IMR-90 (cell line): ENCODE measurements at regions not wholly inside any gene's neighbourhood (a gene's known extent, or its start where the extent isn't known, plus 50 kb on each side); places are given as distances from the start of the nearest gene placed in this dataset.
A peak's percentile ranks its signal among the peaks of the same experiment; 100 is the strongest.

Experiments
- ATAC-seq: fragments of 200-7000 bp; cut with Tn5 transposase; 2 replicates; pipeline ENCODE4 v1.9.1; 2020; ENCODE audit warnings: low read depth, mild to moderate bottlenecking, moderate library complexity
- BruUV-seq: library from RNA; stranded (reverse); fragments of 400-500 nt; replicated peaks from 2 replicates; lab custom pipeline; 2021; lab: Mats Ljungman, UMichigan
- CTCF ChIA-PET: fragments of 300-600 bp; formaldehyde crosslinking; extraction: SDS; loops from one replicate; lab custom pipeline; 2021; ENCODE audit warnings: antibody characterized with exemption; lab: Yijun Ruan, JAX
- POLR2A ChIA-PET: fragments of 300-600 bp; sonication (Branson Sonifier 250); formaldehyde crosslinking; loops from one replicate; lab custom pipeline; 2022; ENCODE audit warnings: antibody characterized with exemption; ENCODE audit not compliant: unreplicated experiment; lab: Charles Lee
- DNase-seq: peaks from one replicate; pipeline ENCODE4 v3.0.0; 2013
- H2AFZ ChIP-seq: replicated peaks from 2 replicates; pipeline ENCODE3; 2013; ENCODE audit warnings: low read length, mild to moderate bottlenecking; ENCODE audit not compliant: poor library complexity
- H2AK5ac ChIP-seq: 2 replicates; pipeline ENCODE4 v1.6.1; 2013; ENCODE audit warnings: low read depth, low read length, inconsistent platforms
- H2AK9ac ChIP-seq: replicated peaks from 2 replicates; pipeline ENCODE3; 2013; ENCODE audit warnings: mild to moderate bottlenecking, low read depth, low read length, moderate library complexity; ENCODE audit not compliant: poor library complexity
- H2BK120ac ChIP-seq: 2 replicates; pipeline ENCODE4 v1.6.1; 2013; ENCODE audit warnings: low read depth, low read length, inconsistent platforms
- H2BK15ac ChIP-seq: 3 replicates; pipeline ENCODE4 v1.6.1; 2013; ENCODE audit warnings: low read depth, low read length, inconsistent platforms
- H2BK20ac ChIP-seq: 2 replicates; pipeline ENCODE4 v1.6.1; 2013; ENCODE audit warnings: low read depth, mild to moderate bottlenecking, inconsistent platforms, low read length, moderate library complexity
- H2BK5ac ChIP-seq: 2 replicates; pipeline ENCODE4 v1.6.1; 2013; ENCODE audit warnings: mild to moderate bottlenecking, low read depth, low read length, inconsistent platforms; ENCODE audit not compliant: poor library complexity, severe bottlenecking
- H3K14ac ChIP-seq: replicated peaks from 2 replicates; pipeline ENCODE4 v1.6.1; 2013; ENCODE audit warnings: low read depth, low read length, inconsistent platforms
- H3K18ac ChIP-seq: 2 replicates; pipeline ENCODE4 v1.6.1; 2013; ENCODE audit warnings: low read depth, low read length, control low read depth
- H3K23ac ChIP-seq: 2 replicates; pipeline ENCODE4 v1.6.1; 2013; ENCODE audit warnings: low read depth, low read length, inconsistent platforms
- H3K27ac ChIP-seq: 2 replicates; pipeline ENCODE4 v1.5.1; 2013; ENCODE audit warnings: mild to moderate bottlenecking, control low read depth, low read length; ENCODE audit not compliant: insufficient read depth
- H3K27me3 ChIP-seq: 2 replicates; pipeline ENCODE4 v1.6.1; 2013; ENCODE audit warnings: low read length; ENCODE audit not compliant: control insufficient read depth, insufficient read depth
- H3K36me3 ChIP-seq: 2 replicates; pipeline ENCODE4 v1.6.1; 2013; ENCODE audit warnings: low read length, mixed read lengths; ENCODE audit not compliant: control insufficient read depth, insufficient read depth
- H3K4ac ChIP-seq: 2 replicates; pipeline ENCODE4 v1.6.1; 2013; ENCODE audit warnings: low read depth, low read length, inconsistent platforms
- H3K4me1 ChIP-seq: 2 replicates; pipeline ENCODE4 v1.6.1; 2013; ENCODE audit warnings: low read length, mixed read lengths; ENCODE audit not compliant: control insufficient read depth, insufficient read depth
- H3K4me2 ChIP-seq: 2 replicates; pipeline ENCODE4 v1.6.1; 2013; ENCODE audit warnings: low read depth, mild to moderate bottlenecking, control low read depth, low read length, moderate library complexity
- H3K4me3 ChIP-seq: 2 replicates; pipeline ENCODE4 v1.5.1; 2013; ENCODE audit warnings: low read depth, mild to moderate bottlenecking, control low read depth, low read length, moderate library complexity; ENCODE audit not compliant: insufficient read depth
- H3K56ac ChIP-seq: 2 replicates; pipeline ENCODE4 v1.6.1; 2013; ENCODE audit warnings: low read length, inconsistent platforms; ENCODE audit not compliant: insufficient read depth; ENCODE audit errors: extremely low read depth
- H3K79me1 ChIP-seq, 2 experiments: 2 replicates each; pipeline ENCODE4 v1.6.1; 2013; ENCODE audit warnings: low read length in 2 of 2, inconsistent platforms in 1 of 2, low read depth in 1 of 2
- H3K9ac ChIP-seq: 2 replicates; pipeline ENCODE4 v1.6.1; 2013; ENCODE audit warnings: low read depth, low read length, control low read depth
- H3K9me1 ChIP-seq: 2 replicates; pipeline ENCODE4 v1.6.1; 2013; ENCODE audit warnings: low read length, inconsistent platforms; ENCODE audit not compliant: insufficient read depth
- H3K9me3 ChIP-seq: 2 replicates; pipeline ENCODE4 v1.6.1; 2013; ENCODE audit warnings: low read length; ENCODE audit not compliant: control insufficient read depth, insufficient read depth
- H4K20me1 ChIP-seq: 2 replicates; pipeline ENCODE4 v1.6.1; 2013; ENCODE audit warnings: low read length, inconsistent platforms; ENCODE audit not compliant: insufficient read depth
- H4K5ac ChIP-seq: 2 replicates; pipeline ENCODE4 v1.6.1; 2013; ENCODE audit warnings: mild to moderate bottlenecking, low read depth, low read length, control low read depth
- H4K8ac ChIP-seq, 2 experiments: 2 replicates each; pipeline ENCODE4 v1.6.1; 2013; ENCODE audit warnings: low read depth in 2 of 2, low read length in 2 of 2, control low read depth in 1 of 2, inconsistent platforms in 1 of 2
- H4K91ac ChIP-seq: 2 replicates; pipeline ENCODE4 v1.6.1; 2013; ENCODE audit warnings: low read depth, low read length, inconsistent platforms; ENCODE audit not compliant: insufficient read depth
- RCOR1 ChIP-seq: IDR thresholded peaks from 2 replicates; pipeline ENCODE4 v1.6.1; 2012; ENCODE audit warnings: mild to moderate bottlenecking, low read length, improper control_type of control experiment; ENCODE audit not compliant: insufficient replicate concordance
- SMC3 ChIP-seq: fragments of 150-350 bp; IDR thresholded peaks from 2 replicates; pipeline ENCODE4 v1.6.1; 2016; ENCODE audit warnings: low read depth, mild to moderate bottlenecking, antibody characterized with exemption, low read length, moderate library complexity
- WGBS, 2 experiments: methylation state at CpG; one replicate each; pipeline versions ENCODE4 v1.1.5 to v1.1.7; 2013; ENCODE audit warnings: missing lambda C conversion rate in 2 of 2; ENCODE audit not compliant: insufficient read length in 1 of 2; ENCODE audit errors: extremely low coverage in 2 of 2; 5-methylcytosine and 5-hydroxymethylcytosine counted together
- dilution Hi-C: fragments of 300-500 bp; cut with HindIII; formaldehyde crosslinking; loops from one replicate; pipeline ENCODE4 v1.14.3; 2018; ENCODE audit warnings: low sequenced_read_pairs; ENCODE audit not compliant: unreplicated experiment
- in situ Hi-C: fragments of 300-500 bp; cut with MboI; formaldehyde crosslinking; loops from 3 replicates; pipeline ENCODE4 v1.14.3; 2019; ENCODE audit warnings: low sequenced_read_pairs, inconsistent platforms, mixed read lengths
- intact Hi-C: fragments of 100-400 bp; cut with micrococcal nuclease; formaldehyde crosslinking; loops from 2 replicates; pipeline ENCODE4 v1.10.0; 2022

DNA sequence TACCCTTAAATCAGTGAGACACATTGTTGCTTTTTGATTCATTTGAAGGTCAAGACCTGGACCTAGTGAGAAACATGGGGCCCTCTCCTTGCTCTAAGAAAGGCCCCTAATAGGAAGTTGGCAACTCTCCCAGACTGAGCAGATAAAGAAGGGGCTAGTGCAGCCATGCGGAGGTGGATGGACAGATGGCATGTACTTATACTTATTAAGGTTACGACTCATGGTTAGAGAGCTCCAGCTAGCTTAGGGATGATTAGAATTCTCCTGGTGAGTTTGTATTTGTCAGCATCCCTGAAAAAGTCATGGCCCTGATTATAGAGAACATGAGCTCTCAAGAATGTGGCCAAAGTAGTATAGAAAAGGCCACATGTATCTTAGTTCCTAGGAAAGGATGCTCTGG lies 112.1 kb upstream of the BDNF start:
- H3K23ac ChIP-seq, result no peak overlapping the region
- no peak overlapping the region for H3K27ac ChIP-seq
- peaks cover 9% of the 10 kb centered on the region; the same call in 1 of the 2 replicates for H3K4me1 ChIP-seq
- no CpG with 5 or more reads among the region's 2 CpGs for WGBS, 2 experiments
- peak; percentile 60 for DNase-seq
- H4K5ac ChIP-seq, result peak overlapping the region; percentile 18; the same call in 1 of the 2 replicates
- no peaks in the 10 kb centered on the region for H3K79me1 ChIP-seq
- H3K56ac ChIP-seq, result no peak overlapping the region
- H2BK20ac ChIP-seq, result no peak overlapping the region
- H3K18ac ChIP-seq, result peak overlapping the region; percentile 34
- no peak overlapping the region for H2AFZ ChIP-seq
- no peak overlapping the region for H3K4me2 ChIP-seq
- H3K27me3 ChIP-seq, result no peaks in the 10 kb centered on the region
- no peak overlapping the region for H4K8ac ChIP-seq
- H4K91ac ChIP-seq, result no peak overlapping the region
- intact Hi-C loops (no loop called here), dilution Hi-C loops (no loop called here), in situ Hi-C loops (no loop called here)
- no peak overlapping the region for H2BK5ac ChIP-seq
- no peak overlapping the region for H2AK5ac ChIP-seq
- H2BK120ac ChIP-seq, result no peak overlapping the region
- POLR2A ChIA-PET, result no interaction called here
- H3K36me3 ChIP-seq, result no peaks in the 10 kb centered on the region
- no TSS peak for BruUV-seq
- H3K9me1 ChIP-seq, result no peaks in the 10 kb centered on the region
- no peak for TF ChIP-seq RCOR1
- TF ChIP-seq SMC3, result no peak
- no peak overlapping the region for H3K4me3 ChIP-seq
- H3K4ac ChIP-seq, result no peak overlapping the region
- no peak overlapping the region for H3K14ac ChIP-seq
- H4K20me1 ChIP-seq, result no peaks in the 10 kb centered on the region
- H2AK9ac ChIP-seq, result no peak overlapping the region
- no peak; the same call in 1 of the 2 replicates for ATAC-seq
- H2BK15ac ChIP-seq, result 0 out of 3 replicates have a peak overlapping the region, but pooled peaks have one; percentile 43
- no peak overlapping the region for H3K9ac ChIP-seq
- no peaks in the 10 kb centered on the region for H3K9me3 ChIP-seq
- CTCF ChIA-PET, result no interaction called here
